IPS-18c (cell line): ENCODE measurements at regions not wholly inside any gene's neighbourhood (a gene's known extent, or its start where the extent isn't known, plus 50 kb on each side); places are given as distances from the start of the nearest gene placed in this dataset.

ENCODE experiments used
- H3K4me3 ChIP-seq: 2 replicates; pipeline ENCODE4 v1.7.0; 2013; ENCODE audit warnings: low read depth, mild to moderate bottlenecking, low read length, moderate library complexity; ENCODE audit not compliant: insufficient read depth
- H3K9me3 ChIP-seq: one replicate; pipeline ENCODE4 v1.6.1; 2013; ENCODE audit warnings: mild to moderate bottlenecking, low read length, moderate library complexity; ENCODE audit not compliant: control insufficient read depth, insufficient read depth

DNA sequence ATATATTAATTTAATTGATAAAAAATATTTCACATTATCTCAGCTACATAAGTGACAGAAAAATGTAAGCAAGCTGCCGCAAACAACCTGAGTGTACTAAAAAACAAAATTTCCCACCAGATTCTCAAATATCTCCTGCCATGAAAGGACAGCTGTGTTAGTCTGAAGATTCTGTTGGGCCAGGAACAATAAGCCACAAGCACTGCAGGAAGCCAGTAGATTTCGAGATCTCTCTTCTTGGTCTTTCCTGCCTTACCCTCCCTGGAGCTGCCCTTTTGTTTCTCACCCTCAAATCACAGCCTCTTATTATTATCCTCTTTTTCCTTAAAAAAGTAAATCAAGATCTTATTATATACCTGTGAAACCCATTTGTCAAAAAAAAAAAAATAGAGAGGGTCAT is 165.6 kb downstream of the EFNB2 start:
- Histone ChIP-seq H3K9me3 (no peaks in the 10 kb centered on the region), H3K4me3 (no peak overlapping the region)

DNA sequence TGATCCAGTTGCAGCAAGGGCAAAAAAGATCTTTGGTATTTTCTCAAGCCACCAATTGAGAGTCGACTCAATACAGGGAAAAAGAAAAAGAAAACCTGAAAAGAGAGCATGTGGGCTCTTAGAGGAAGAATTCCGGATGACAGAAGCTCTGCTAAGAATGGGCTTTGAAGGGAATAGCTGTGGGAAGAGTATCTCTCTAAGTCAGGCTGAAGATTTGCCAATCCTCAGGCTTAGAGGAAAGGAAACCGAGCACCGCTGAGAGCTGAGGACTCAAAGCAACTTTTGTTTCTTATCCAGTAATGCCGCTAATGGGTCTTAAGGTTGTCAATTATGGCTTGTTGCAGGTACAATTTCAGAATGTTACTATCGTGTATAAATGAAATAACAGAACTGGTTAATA is 166.4 kb downstream of the EFNB2 start:
- Histone ChIP-seq H3K4me3 (no peak overlapping the region), H3K9me3 (no peaks in the 10 kb centered on the region)

GRCh38 chr13:106367361-106367971 is 168.0 kb downstream of the EFNB2 start:
- no peak overlapping the region for H3K4me3 ChIP-seq
- H3K9me3 ChIP-seq = no peaks in the 10 kb centered on the region

DNA sequence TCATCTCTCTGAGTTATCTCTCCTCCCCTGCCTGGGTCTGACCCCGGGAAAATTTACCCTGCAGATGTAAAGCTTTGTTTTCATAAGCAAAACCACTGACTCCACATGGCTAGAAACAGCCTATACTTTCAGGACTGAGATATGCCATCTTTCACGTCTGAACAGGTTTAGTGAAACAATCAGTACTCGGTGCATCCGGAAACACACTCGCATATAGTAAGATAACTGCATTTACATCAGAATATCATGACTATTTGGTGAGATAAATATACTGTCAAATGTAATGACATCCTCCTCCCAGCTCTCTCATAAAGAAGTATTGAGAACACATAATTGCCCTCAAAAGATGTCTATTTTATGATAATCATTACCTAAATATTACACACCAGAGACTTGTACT is 172.8 kb downstream of the EFNB2 start:
- Histone ChIP-seq H3K9me3 (no peaks in the 10 kb centered on the region), H3K4me3 (no peak overlapping the region)

DNA sequence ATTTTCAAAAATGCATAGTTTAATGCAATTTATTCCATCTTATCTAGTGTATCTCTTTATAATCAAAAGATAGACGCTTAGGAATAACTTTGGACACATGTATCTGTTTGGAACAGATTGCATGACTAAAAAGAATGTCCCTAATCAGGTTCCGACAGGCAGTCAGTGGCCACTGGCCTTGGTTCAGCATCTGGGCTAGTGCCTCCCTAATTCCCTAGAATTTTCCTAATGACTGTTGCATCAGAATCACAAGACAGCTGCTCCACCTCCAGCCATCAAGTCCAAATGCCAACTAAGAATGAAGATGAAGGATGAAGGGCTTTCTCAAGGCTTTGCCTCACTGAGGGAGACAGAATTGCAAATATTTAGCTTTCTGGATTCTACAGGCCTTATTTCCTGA is 173.8 kb downstream of the EFNB2 start:
- H3K4me3 ChIP-seq = no peak overlapping the region
- no peaks in the 10 kb centered on the region for H3K9me3 ChIP-seq

DNA sequence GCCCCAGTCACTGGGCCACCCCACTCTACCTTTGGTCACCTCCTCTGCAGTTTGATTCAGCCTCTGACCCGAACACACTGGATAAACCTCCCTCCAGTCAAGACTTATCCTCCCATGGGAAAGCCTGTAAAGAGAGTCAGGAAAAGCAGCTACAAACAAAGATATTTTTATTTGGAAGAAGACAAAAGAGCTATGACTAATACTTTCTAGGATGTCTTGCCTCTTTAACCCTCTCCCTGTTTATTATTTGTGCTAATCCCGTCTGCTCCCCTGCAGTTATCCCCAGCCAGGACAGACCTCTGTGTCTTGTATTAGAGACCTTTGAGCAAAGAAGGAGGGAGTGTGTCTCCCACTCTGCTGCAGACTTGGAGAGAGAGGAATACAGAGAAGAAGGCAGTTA is 178.3 kb downstream of the EFNB2 start:
- H3K9me3 ChIP-seq = no peaks in the 10 kb centered on the region
- H3K4me3 ChIP-seq = no peak overlapping the region

- Histone ChIP-seq H3K4me3 (no peak overlapping the region), H3K9me3 (no peaks in the 10 kb centered on the region)
Observed at GRCh38 chr13:106355866-106356265, 179.6 kb downstream of the EFNB2 start.

- Histone ChIP-seq H3K9me3 (no peaks in the 10 kb centered on the region), H3K4me3 (no peak overlapping the region)
Observed at GRCh38 chr13:106354961-106355360, 180.5 kb downstream of the EFNB2 start.

DNA sequence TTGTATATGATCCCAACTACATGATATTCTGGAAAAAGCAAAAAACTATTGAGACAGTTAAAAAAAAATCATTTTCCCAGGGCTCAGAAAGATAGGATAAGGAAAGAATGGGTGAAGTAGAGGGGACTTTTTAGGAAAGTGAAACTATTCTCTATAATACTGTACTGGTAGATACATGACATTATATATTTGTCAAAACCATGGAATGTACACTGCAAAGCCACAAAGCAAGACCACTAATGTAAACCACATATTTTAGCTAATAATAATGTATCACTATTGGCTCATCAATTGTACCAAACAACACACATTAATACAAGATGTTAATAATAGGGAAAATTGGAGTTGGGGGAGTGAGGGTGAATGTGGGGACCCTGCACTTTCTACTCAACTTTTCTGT is 182.6 kb downstream of the EFNB2 start:
- Histone ChIP-seq H3K9me3 (no peaks in the 10 kb centered on the region), H3K4me3 (no peak overlapping the region)

DNA sequence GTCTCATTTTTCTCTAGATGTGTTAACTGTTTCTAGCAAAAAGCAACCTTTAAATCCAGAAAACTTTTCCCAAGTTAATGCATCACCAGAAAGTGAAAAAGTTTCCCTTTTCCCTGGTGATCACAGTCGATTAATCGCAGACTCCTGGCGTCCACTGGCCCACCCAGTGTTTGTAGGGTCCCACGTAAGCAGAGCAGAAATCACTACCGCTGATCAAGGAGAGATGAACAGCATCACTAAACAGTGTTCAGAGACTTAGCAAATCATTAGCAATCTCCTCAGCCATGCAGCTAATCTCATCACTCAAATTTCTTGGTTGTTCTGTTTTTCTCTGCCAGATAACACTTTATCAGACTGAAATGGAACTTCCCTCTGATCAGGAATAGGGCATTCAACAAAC is 184.2 kb downstream of the EFNB2 start:
- H3K4me3 ChIP-seq = no peak overlapping the region
- H3K9me3 ChIP-seq = no peaks in the 10 kb centered on the region

DNA sequence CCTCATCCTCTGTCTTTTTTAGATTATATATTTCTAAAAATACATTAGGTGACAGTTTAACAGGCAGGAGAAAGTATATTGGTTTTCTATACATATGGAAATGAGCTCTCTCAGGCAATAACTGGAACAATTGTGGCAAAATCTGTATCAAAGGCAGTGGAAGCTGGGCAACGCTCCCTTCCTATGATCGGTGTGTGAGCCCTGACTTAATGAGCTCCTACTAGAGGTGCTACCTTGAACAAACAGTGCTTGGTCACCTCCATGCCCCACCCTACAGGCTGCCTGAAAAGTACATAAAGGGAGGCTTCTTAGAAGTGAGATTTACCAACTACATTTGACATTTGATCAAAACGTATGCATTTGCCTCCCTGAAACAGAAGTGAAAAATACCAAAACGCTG is 185.3 kb downstream of the EFNB2 start:
- Histone ChIP-seq H3K9me3 (no peaks in the 10 kb centered on the region), H3K4me3 (no peak overlapping the region)

DNA sequence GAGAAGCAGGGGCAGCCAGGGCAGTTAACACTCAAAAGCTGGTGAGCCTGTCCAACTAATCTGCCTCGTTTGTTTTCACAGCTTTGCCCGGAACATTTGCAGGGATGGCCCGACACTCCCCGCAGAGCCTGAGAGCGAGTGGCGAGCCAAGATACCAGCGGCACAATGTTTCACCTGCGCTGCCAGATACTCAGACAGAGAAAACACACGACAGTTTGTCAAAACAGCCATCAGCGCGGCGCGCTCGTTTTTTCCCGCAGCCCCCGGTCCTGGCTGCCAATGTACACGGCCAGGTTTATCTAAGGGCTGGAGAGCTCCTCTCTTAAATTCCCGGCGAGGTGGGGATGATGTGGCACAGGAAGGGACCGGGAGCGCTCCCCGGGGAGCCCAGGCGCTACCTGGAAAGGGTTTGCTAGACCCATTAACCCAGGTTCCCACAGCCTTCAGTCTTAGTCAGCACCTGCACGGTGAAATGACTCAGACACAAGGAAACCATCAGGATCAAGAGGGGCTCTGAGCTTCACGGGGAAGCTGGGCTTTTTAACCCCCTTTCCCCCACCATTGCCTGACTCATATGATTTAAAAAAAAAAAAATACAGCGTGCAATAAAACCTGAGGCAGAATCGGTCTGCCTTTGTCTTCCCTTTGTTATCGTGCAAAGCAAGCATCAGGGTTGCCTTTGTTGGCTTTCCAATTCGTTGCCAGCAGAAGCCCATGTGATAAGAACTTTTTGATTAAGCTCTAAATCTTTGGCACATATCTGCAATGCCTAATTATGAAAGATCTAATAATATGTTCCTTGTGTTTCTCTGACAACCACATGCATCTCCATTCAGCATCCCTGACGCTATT is 186.2 kb downstream of the EFNB2 start:
- H3K4me3 ChIP-seq = peak overlapping the region; percentile 46
- no peaks in the 10 kb centered on the region for H3K9me3 ChIP-seq

- no peak overlapping the region for H3K4me3 ChIP-seq
- H3K9me3 ChIP-seq = no peaks in the 10 kb centered on the region
Observed at GRCh38 chr13:106348075-106348840, 187.2 kb downstream of the EFNB2 start.

- H3K9me3 ChIP-seq = no peaks in the 10 kb centered on the region
- H3K4me3 ChIP-seq = no peak overlapping the region
Observed at GRCh38 chr13:106344342-106344741, 191.1 kb downstream of the EFNB2 start.

GRCh38 chr13:106343836-106344235 is 191.6 kb downstream of the EFNB2 start:
- H3K9me3 ChIP-seq = no peaks in the 10 kb centered on the region
- H3K4me3 ChIP-seq = no peak overlapping the region

GRCh38 chr13:106340249-106340648 is 195.2 kb downstream of the EFNB2 start:
- no peak overlapping the region for H3K4me3 ChIP-seq
- H3K9me3 ChIP-seq = no peaks in the 10 kb centered on the region

DNA sequence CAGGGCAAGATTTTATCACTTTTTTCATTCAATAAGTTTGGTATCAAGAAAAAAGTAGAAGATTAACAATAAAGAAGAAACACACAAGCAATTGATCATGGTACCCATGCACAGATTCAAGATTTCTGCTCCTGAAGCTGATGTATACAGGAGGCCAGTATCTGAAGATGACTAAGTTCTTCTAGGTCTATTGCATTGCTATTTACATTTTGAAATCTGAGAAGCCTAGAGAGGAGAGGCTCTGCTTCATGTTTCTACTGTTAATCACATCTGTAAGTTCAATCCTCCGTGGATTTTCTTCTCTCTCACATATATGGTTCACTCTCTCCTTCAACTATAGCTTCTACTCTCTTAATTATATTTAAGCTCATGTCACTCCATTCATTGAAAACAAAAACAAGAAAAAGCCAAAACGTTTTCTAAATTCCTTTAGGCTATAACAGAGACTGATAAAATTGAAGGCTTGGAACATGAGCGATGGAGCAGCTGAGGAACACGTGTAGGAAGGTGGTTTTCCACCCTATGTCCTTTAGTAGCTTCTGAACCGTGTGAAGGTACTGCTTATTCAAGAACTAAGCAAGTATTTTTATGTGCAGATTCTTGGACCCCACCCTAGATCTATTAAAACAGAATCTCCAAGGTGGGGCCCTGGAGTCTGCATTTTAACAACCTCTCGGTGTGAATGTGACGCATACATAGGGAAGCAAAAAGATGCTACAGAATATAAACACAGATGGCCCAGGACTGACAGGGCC is 198.2 kb downstream of the EFNB2 start:
- Histone ChIP-seq H3K4me3 (no peak overlapping the region), H3K9me3 (no peaks in the 10 kb centered on the region)
